HepG2 (cell line): ENCODE measurements at regions not wholly inside any gene's neighbourhood (a gene's known extent, or its start where the extent isn't known, plus 50 kb on each side); places are given as distances from the start of the nearest gene placed in this dataset.
"Not testable (repeated sequence)": the region's sequence is repeated elsewhere in the genome, so short reads cannot be mapped to it uniquely, and the experiment has no call there.

Experiments used
- ATAC-seq: fragments of 200-7000 bp; cut with Tn5 transposase; 3 replicates; pipeline ENCODE4 v1.9.1; 2020; ENCODE audit warnings: mild to moderate bottlenecking, moderate library complexity
- BruUV-seq: library from RNA; stranded (reverse); fragments of 400-500 nt; replicated peaks from 2 replicates; lab custom pipeline; 2021; lab: Mats Ljungman, UMichigan
- CTCF ChIA-PET: fragments of 300-600 bp; formaldehyde crosslinking; extraction: SDS; loops from one replicate; lab custom pipeline; 2021; ENCODE audit warnings: low total read pairs, inconsistent platforms, low intra/inter-chr PET ratio; lab: Yijun Ruan, JAX
- POLR2A ChIA-PET: fragments of 350-600 bp; sonication (Branson Sonifier 250); formaldehyde crosslinking; loops from one replicate; lab custom pipeline; 2020; ENCODE audit warnings: antibody characterized with exemption, inconsistent platforms; lab: Yijun Ruan, JAX
- DNase-seq: peaks from one replicate; pipeline ENCODE4 v3.0.0-alpha.2; 2015; ENCODE audit warnings: low spot score
- FAIRE-seq: peaks from 3 replicates; lab custom pipeline; 2011; peaks lifted over from hg19 to GRCh38; lab: Jason Lieb, UNC
- H2AFZ ChIP-seq: one replicate; pipeline ENCODE4 v1.6.1; 2011; ENCODE audit warnings: low read length, inconsistent platforms
- H3K27ac ChIP-seq: fragments of 300-600 bp; 3 replicates; pipeline ENCODE4 v1.8.0; 2011; ENCODE audit warnings: mixed run types, mild to moderate bottlenecking, mixed read lengths, low read length, inconsistent platforms; ENCODE audit not compliant: insufficient read depth; ENCODE audit errors: extremely low read length
- H3K27me3 ChIP-seq, 2 experiments: fragments of 200-600 bp in 1 of 2; 2 replicates in 1 of 2; 3 replicates in 1 of 2; pipeline versions ENCODE4 v1.6.0 to v1.8.0; 2011; ENCODE audit warnings: low read length in 2 of 2, mild to moderate bottlenecking in 2 of 2, moderate library complexity in 2 of 2, inconsistent platforms in 1 of 2; ENCODE audit not compliant: insufficient read depth in 2 of 2, control insufficient read depth in 1 of 2
- H3K36me3 ChIP-seq, 2 experiments: fragments of 200-600 bp in 1 of 2; replicated peaks in 1 of 2; 2 replicates in 1 of 2; 3 replicates in 1 of 2; pipeline versions ENCODE4 v1.5.1 to v1.8.0; 2011; ENCODE audit warnings: low read length in 2 of 2, inconsistent platforms in 1 of 2; ENCODE audit not compliant: insufficient read depth in 2 of 2, control insufficient read depth in 1 of 2
- H3K4me1 ChIP-seq: 2 replicates; pipeline ENCODE4 v1.5.1; 2012; ENCODE audit warnings: low read length, inconsistent platforms; ENCODE audit not compliant: insufficient read depth
- H3K4me2 ChIP-seq: 2 replicates; pipeline ENCODE4 v1.6.0; 2011; ENCODE audit warnings: low read depth, low read length, inconsistent platforms
- H3K4me3 ChIP-seq, 3 experiments: fragments of 200-600 bp in 1 of 3; sonication (generic), shearing (Covaris generic) in 1 of 3; replicated peaks in 1 of 3; 2 replicates each; pipeline ENCODE4 v1.5.1; 2011 to 2016; ENCODE audit warnings: low read length in 3 of 3, inconsistent platforms in 2 of 3, low read depth in 2 of 3, mild to moderate bottlenecking in 2 of 3, control low read depth in 1 of 3, mixed read lengths in 1 of 3; ENCODE audit not compliant: insufficient read depth in 1 of 3
- H3K79me2 ChIP-seq: one replicate; pipeline ENCODE4 v1.6.1; 2011; ENCODE audit warnings: low read length, inconsistent platforms; ENCODE audit not compliant: insufficient read depth
- H3K9ac ChIP-seq: 2 replicates; pipeline ENCODE4 v1.6.0; 2011; ENCODE audit warnings: mild to moderate bottlenecking, low read depth, low read length, inconsistent platforms; ENCODE audit not compliant: insufficient read depth
- H3K9me3 ChIP-seq: 2 replicates; pipeline ENCODE4 v1.5.1; 2012; ENCODE audit warnings: mild to moderate bottlenecking, low read length
- H4K20me1 ChIP-seq: 2 replicates; pipeline ENCODE4 v1.6.0; 2011; ENCODE audit warnings: inconsistent platforms, mild to moderate bottlenecking, low read length, moderate library complexity; ENCODE audit not compliant: insufficient read depth
- MAFF ChIP-seq: IDR thresholded peaks from 2 replicates; pipeline ENCODE4 v1.6.1; 2011; ENCODE audit warnings: low read depth, low read length, improper control_type of control experiment
- MAFK ChIP-seq, 2 experiments: IDR thresholded peaks in 1 of 2; conservative IDR thresholded peaks in 1 of 2; 2 replicates each; pipeline ENCODE4 v1.6.1; 2011; ENCODE audit warnings: improper control_type of control experiment in 2 of 2, low read length in 2 of 2
- WGBS: methylation state at CpG from one replicate; pipeline ENCODE4 v1.1.6; 2017; ENCODE audit warnings: low lambda C conversion rate; 5-methylcytosine and 5-hydroxymethylcytosine counted together
- in situ Hi-C: cut with HindIII; loops from 2 replicates; pipeline ENCODE4 v1.10.0; 2017; ENCODE audit warnings: low pct_unique_long_range_greater_than_20kb; ENCODE audit not compliant: extremely low pct_ligation_motif_present
- intact Hi-C: fragments of 100-400 bp; cut with micrococcal nuclease; formaldehyde crosslinking; loops from one replicate; pipeline ENCODE4 v1.10.0; 2022; ENCODE audit not compliant: unreplicated experiment

GRCh38 chr20:26183720-26184119 is 487.1 kb upstream of the ZNF337 start:
- not testable (repeated sequence) for FAIRE-seq
- 48% methylated on average over 2 of the region's 2 CpGs for WGBS

GRCh38 chr20:26181364-26181763 is 484.7 kb upstream of the ZNF337 start:
- H3K36me3 ChIP-seq, DNase-seq, CTCF ChIA-PET, H3K4me2 ChIP-seq, BruUV-seq, POLR2A ChIA-PET, intact Hi-C loops, H3K4me3 ChIP-seq, H4K20me1 ChIP-seq, FAIRE-seq, ATAC-seq, in situ Hi-C loops, H3K4me1 ChIP-seq, H2AFZ ChIP-seq, H3K9ac ChIP-seq, H3K79me2 ChIP-seq, H3K9me3 ChIP-seq, H3K27ac ChIP-seq, H3K27me3 ChIP-seq: not testable (repeated sequence)
- 0% methylated on average over 2 of the region's 2 CpGs for WGBS

More at GRCh38 chr20:26183720-26184119, 487.1 kb upstream of the ZNF337 start:
- CTCF ChIA-PET, ATAC-seq, H3K27me3 ChIP-seq, intact Hi-C loops, in situ Hi-C loops, H3K9me3 ChIP-seq, H3K4me1 ChIP-seq, H3K9ac ChIP-seq, POLR2A ChIA-PET, H3K27ac ChIP-seq, DNase-seq, H3K4me3 ChIP-seq, H2AFZ ChIP-seq, H4K20me1 ChIP-seq, H3K79me2 ChIP-seq, H3K36me3 ChIP-seq, H3K4me2 ChIP-seq, BruUV-seq: not testable (repeated sequence)
- TF ChIP-seq MAFF (peak; percentile 72), MAFK (conservative IDR thresholded peaks at IDR 0.05 in 1 of 2, IDR thresholded peaks at IDR 0.05 in 1 of 2; ENCODE audit: low read length in 2 of 2) (peak; percentile 78 to 89)

GRCh38 chr20:26171875-26172274 is 475.2 kb upstream of the ZNF337 start:
- BruUV-seq, ATAC-seq, intact Hi-C loops, H3K36me3 ChIP-seq, H3K4me2 ChIP-seq, H3K79me2 ChIP-seq, in situ Hi-C loops, H3K9me3 ChIP-seq, H3K9ac ChIP-seq, H4K20me1 ChIP-seq, H3K27me3 ChIP-seq, POLR2A ChIA-PET, CTCF ChIA-PET, H3K4me3 ChIP-seq, FAIRE-seq, H3K4me1 ChIP-seq, H3K27ac ChIP-seq, DNase-seq, H2AFZ ChIP-seq: not testable (repeated sequence)
